ENCODE measurements at regions not wholly inside any gene's neighbourhood (a gene's known extent, or its start where the extent isn't known, plus 50 kb on each side); places are given as distances from the start of the nearest gene placed in this dataset.

DNA sequence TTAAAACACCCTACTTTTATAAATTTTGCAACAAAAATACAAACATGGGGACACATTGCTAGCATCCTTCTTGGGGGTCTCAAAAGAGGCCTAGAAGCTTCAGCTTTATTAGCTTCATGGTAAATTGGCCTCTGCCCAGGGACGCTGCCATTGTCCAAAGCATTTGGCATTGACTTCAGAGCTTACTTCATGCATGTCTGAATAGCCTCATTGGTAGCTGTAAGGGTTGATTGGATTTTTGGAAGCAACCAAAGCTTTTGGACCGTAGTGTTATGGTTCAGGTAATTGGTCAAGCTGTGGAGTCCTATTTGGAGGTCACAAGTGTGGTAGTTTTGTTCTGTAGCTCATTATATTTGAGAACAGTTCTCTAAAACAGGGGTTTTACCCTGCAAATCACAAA is 411.7 kb upstream of the SLC24A2 start:
- H3K27me3 ChIP-seq (ENCODE audit: control insufficient read depth, insufficient read depth, low read length): no peaks in the 10 kb centered on the region
- no peaks in the 10 kb centered on the region for H3K36me3 ChIP-seq (ENCODE audit: control insufficient read depth, insufficient read depth, low read length)
- no peaks in the 10 kb centered on the region; the same call in 1 of the 2 replicates for H3K9me3 ChIP-seq (ENCODE audit: control insufficient read depth, insufficient read depth, low read length)
- no peak overlapping the region for H3K27ac ChIP-seq (ENCODE audit: low read depth, low read length)
- no peak overlapping the region for H3K4me3 ChIP-seq (ENCODE audit: low read depth, low read length)
- no peak overlapping the region for H3K9ac ChIP-seq (ENCODE audit: low read depth, low read length)
- H3K4me1 ChIP-seq (ENCODE audit: control insufficient read depth, insufficient read depth, low read length): peaks cover 17% of the 10 kb centered on the region

DNA sequence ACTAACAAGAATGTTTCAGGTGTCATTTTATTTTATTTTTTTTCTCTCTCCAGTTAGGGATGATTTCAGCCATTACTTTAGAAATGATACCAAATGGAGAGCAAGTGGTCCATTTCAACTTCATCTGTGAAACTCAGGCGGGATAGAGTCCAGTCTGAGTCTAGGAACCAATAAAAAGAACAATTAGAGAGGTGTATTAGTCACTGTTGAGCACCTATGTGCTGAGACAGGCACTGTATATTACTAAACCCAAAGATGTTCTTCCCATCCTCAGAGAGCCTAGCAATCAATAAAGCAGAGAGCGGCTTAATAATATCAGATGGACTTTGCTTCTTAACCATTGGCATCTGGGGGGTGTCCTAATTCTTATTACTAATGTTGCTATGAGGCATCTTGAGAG is 410.3 kb upstream of the SLC24A2 start:
- Histone ChIP-seq H3K27ac (ENCODE audit: low read depth, low read length) (no peak overlapping the region), H3K4me3 (ENCODE audit: low read depth, low read length) (no peak overlapping the region), H3K4me1 (ENCODE audit: control insufficient read depth, insufficient read depth, low read length) (peaks cover 17% of the 10 kb centered on the region), H3K27me3 (ENCODE audit: control insufficient read depth, insufficient read depth, low read length) (no peaks in the 10 kb centered on the region), H3K36me3 (ENCODE audit: control insufficient read depth, insufficient read depth, low read length) (no peaks in the 10 kb centered on the region), H3K9ac (ENCODE audit: low read depth, low read length) (no peak overlapping the region), H3K9me3 (ENCODE audit: control insufficient read depth, insufficient read depth, low read length) (no peaks in the 10 kb centered on the region; the same call in 1 of the 2 replicates)

DNA sequence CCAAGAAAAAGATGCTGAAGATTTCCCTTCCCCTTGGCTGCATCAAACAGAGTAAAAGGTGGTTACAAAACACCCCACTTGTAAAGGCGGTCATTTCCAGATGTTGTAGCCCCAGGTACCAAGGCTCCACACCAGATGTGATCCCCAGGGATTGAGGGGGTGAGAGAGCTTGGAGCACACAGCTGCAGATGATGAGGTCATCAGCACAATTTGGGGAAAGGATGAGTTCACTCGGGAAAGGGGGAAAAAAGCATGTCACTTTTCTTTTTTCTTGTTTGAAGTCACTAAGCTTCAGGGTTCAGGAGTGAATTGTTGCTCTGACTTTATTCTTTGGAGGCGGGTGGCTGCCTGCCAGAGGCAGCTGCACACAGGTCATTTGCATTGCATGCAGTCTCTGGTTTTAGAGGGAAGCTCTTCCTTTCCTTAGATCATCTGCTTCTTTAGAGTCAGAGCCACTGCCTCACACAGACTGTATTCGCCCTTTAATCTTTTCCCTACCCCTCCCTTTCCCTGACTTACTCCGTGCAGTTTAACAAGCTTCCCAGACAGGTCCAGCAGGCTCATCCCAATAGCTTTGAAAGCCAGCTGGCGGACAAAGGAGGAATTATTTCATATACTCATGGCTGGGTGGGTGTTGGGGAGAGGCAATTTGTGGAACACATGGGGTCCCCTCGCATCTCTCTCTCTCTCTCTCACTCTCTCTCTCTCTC is 409.3 kb upstream of the SLC24A2 start:
- Histone ChIP-seq H3K4me1 (ENCODE audit: control insufficient read depth, insufficient read depth, low read length) (peaks cover 17% of the 10 kb centered on the region), H3K27me3 (ENCODE audit: control insufficient read depth, insufficient read depth, low read length) (no peaks in the 10 kb centered on the region), H3K9me3 (ENCODE audit: control insufficient read depth, insufficient read depth, low read length) (no peaks in the 10 kb centered on the region; the same call in 1 of the 2 replicates), H3K36me3 (ENCODE audit: control insufficient read depth, insufficient read depth, low read length) (no peaks in the 10 kb centered on the region), H3K4me3 (ENCODE audit: low read depth, low read length) (no peak overlapping the region), H3K9ac (ENCODE audit: low read depth, low read length) (no peak overlapping the region), H3K27ac (ENCODE audit: low read depth, low read length) (no peak overlapping the region)

DNA sequence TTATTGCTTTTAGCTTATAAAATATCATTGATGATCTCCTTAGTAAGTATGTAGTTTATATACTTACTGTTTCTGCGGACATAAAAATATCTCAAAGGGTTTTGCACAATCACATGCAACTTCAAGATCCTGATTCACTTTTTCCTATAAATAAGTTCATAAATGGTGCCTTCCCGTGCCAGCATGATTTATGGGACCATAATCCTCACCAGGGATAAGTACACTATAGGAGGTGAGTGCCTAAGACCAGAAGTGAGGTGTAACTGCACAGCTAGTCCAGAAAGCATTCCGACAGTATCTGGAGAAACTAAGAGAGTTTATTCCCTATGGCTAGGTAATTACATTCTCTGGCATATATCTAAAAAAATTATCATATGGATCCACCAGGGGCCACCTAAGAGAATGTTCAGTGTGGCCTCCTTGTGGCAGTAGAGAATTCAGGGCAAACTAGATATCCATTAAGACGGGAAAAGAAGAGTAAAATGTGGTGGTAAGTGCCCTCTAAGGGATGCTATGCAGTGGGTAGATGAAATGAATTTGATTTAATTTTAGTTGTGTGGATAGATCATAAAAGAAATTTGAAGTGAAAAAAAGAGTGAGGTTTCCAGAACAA is 402.5 kb upstream of the SLC24A2 start:
- H3K36me3 ChIP-seq (ENCODE audit: control insufficient read depth, insufficient read depth, low read length): no peaks in the 10 kb centered on the region
- H3K9me3 ChIP-seq (ENCODE audit: control insufficient read depth, insufficient read depth, low read length): no peaks in the 10 kb centered on the region; the same call in 1 of the 2 replicates

DNA sequence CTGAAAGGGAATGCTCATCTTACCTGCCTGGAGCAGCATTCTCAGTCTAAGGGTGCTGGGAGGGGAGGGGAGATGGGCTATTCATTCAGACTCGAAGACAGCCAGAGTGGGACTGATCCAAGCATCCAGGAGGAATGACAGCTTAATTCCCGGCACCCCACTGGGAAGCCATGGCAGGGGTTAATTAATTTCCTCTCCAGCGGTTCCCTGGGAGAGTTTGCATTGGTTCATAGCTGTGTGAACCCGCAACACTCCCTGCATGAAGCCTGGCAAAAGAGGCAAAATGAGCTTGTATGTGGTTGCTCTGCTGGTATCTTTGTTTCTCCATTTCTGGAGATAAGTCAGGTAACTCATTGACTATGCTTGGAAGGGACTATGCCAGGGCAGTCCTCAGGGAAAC is 401.0 kb upstream of the SLC24A2 start:
- Histone ChIP-seq H3K27me3 (ENCODE audit: control insufficient read depth, insufficient read depth, low read length) (no peaks in the 10 kb centered on the region), H3K9ac (ENCODE audit: low read depth, low read length) (no peak overlapping the region)

More for the DNA sequence above, 402.5 kb upstream of the SLC24A2 start:
- H3K4me3 ChIP-seq (ENCODE audit: low read depth, low read length): no peak overlapping the region
- H3K27me3 ChIP-seq (ENCODE audit: control insufficient read depth, insufficient read depth, low read length): no peaks in the 10 kb centered on the region
- H3K27ac ChIP-seq (ENCODE audit: low read depth, low read length): no peak overlapping the region
- H3K9ac ChIP-seq (ENCODE audit: low read depth, low read length): no peak overlapping the region
- peaks cover 14% of the 10 kb centered on the region for H3K4me1 ChIP-seq (ENCODE audit: control insufficient read depth, insufficient read depth, low read length)

DNA sequence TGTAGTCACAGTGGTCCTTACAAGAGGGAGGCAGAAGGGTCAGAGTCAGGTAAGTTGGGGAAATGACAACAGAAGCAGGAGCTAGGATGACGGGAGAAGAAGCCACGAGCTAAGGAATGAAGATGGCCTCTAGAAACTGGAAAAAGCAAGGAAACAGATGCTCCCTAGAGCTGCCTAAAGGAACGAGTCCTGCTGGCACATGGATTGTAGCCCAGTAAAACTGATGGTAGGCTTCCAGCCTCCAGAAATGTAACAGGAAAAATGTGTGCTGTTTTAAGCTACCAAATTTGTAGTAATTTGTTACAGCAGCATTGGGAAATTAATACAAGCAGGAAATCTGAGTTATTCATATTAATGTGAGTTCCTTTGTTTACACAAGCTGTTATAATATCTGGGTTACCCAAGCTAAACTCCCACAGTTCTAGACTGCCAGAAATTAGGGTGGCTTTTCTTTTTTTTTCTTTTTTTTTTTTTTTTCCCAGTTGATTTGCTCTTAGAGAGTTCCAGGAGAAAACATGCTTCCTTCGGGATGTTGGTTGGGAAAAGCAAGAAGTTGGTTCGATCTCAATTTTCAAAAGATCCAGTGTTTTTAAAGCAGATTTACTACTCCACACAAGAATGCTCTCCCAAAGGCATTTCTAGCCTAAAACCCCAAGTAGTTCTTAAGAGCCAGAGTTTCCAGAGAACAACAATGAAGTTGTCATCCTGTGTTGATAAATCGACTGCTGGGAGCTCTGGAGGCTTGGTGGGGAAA is 400.0 kb upstream of the SLC24A2 start:
- Histone ChIP-seq H3K9ac (ENCODE audit: low read depth, low read length) (no peak overlapping the region), H3K27ac (ENCODE audit: low read depth, low read length) (peak overlapping the region; percentile 51), H3K4me3 (ENCODE audit: low read depth, low read length) (no peak overlapping the region), H3K36me3 (ENCODE audit: control insufficient read depth, insufficient read depth, low read length) (no peaks in the 10 kb centered on the region), H3K9me3 (ENCODE audit: control insufficient read depth, insufficient read depth, low read length) (no peaks in the 10 kb centered on the region), H3K27me3 (ENCODE audit: control insufficient read depth, insufficient read depth, low read length) (no peaks in the 10 kb centered on the region), H3K4me1 (ENCODE audit: control insufficient read depth, insufficient read depth, low read length) (peaks cover 14% of the 10 kb centered on the region)

More for the DNA sequence above, 401.0 kb upstream of the SLC24A2 start:
- Histone ChIP-seq H3K9me3 (ENCODE audit: control insufficient read depth, insufficient read depth, low read length) (no peaks in the 10 kb centered on the region), H3K36me3 (ENCODE audit: control insufficient read depth, insufficient read depth, low read length) (no peaks in the 10 kb centered on the region), H3K27ac (ENCODE audit: low read depth, low read length) (peak overlapping the region; percentile 51), H3K4me1 (ENCODE audit: control insufficient read depth, insufficient read depth, low read length) (peaks cover 14% of the 10 kb centered on the region), H3K4me3 (ENCODE audit: low read depth, low read length) (no peak overlapping the region)

DNA sequence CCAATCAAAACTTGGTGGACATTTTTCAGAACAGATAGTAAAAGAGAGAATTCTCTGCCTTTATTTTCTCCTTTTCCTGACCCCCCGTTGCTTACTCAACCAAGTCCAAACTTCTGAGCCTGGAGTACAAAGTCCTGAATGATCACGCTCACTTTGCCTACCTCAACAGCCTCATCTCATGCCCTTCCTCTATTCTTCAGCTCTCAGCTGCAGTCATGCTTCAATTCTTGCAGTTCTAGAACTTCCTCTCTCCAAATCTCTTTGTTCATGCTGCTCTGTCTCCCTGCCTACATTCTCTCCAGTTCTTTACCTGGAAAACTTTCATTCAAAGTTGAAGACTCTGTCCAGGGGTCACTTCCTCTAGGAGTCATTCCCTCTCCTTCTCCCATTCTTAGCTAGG is 398.5 kb upstream of the SLC24A2 start:
- Histone ChIP-seq H3K36me3 (ENCODE audit: control insufficient read depth, insufficient read depth, low read length) (no peaks in the 10 kb centered on the region), H3K27ac (ENCODE audit: low read depth, low read length) (no peak overlapping the region), H3K9ac (ENCODE audit: low read depth, low read length) (no peak overlapping the region), H3K9me3 (ENCODE audit: control insufficient read depth, insufficient read depth, low read length) (no peaks in the 10 kb centered on the region), H3K27me3 (ENCODE audit: control insufficient read depth, insufficient read depth, low read length) (no peaks in the 10 kb centered on the region), H3K4me1 (ENCODE audit: control insufficient read depth, insufficient read depth, low read length) (peaks cover 14% of the 10 kb centered on the region), H3K4me3 (ENCODE audit: low read depth, low read length) (no peak overlapping the region)

DNA sequence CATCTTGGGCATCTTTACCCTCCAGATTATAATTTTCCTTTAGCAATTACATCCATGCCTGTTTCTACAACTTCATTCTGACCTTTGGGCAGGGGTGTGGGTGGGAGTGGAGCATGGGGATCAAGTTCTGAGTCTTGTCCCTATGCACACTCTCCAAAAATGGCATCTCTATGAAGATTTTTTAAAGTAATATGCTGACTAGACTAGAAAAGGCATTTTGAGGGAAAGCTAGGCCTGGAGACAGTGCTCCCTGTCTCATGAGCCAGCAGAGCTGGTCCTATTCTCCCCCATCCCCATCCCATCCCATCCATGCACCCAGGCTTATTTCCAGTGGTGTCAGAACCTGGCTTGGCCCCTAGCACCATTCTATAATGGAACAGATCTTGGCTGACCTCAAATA is 398.0 kb upstream of the SLC24A2 start:
- H3K27ac ChIP-seq (ENCODE audit: low read depth, low read length): no peak overlapping the region
- H3K4me3 ChIP-seq (ENCODE audit: low read depth, low read length): no peak overlapping the region
- peaks cover 14% of the 10 kb centered on the region for H3K4me1 ChIP-seq (ENCODE audit: control insufficient read depth, insufficient read depth, low read length)
- no peaks in the 10 kb centered on the region for H3K9me3 ChIP-seq (ENCODE audit: control insufficient read depth, insufficient read depth, low read length)
- H3K36me3 ChIP-seq (ENCODE audit: control insufficient read depth, insufficient read depth, low read length): no peaks in the 10 kb centered on the region
- no peak overlapping the region for H3K9ac ChIP-seq (ENCODE audit: low read depth, low read length)
- H3K27me3 ChIP-seq (ENCODE audit: control insufficient read depth, insufficient read depth, low read length): no peaks in the 10 kb centered on the region

DNA sequence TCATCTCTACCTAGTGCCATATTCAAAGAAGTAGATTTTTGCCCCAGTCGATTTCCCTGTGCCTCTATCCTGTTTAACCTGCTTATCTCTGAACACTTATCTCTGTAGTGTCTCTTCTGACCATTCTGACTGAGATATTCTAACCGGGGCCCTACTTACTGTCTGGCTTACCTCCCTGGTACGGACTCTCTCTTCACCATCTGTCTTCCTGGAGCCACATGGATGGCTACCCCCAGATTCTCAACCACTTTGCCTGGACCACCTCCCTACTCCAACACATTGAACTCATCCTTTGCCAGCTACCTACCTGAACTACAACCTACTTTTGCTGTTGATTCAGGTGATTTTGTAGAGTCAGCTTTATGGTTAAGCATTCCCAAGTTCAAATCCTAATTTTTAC is 397.4 kb upstream of the SLC24A2 start:
- no peaks in the 10 kb centered on the region for H3K9me3 ChIP-seq (ENCODE audit: control insufficient read depth, insufficient read depth, low read length)
- H3K9ac ChIP-seq (ENCODE audit: low read depth, low read length): no peak overlapping the region
- no peaks in the 10 kb centered on the region for H3K27me3 ChIP-seq (ENCODE audit: control insufficient read depth, insufficient read depth, low read length)
- peaks cover 14% of the 10 kb centered on the region for H3K4me1 ChIP-seq (ENCODE audit: control insufficient read depth, insufficient read depth, low read length)
- no peaks in the 10 kb centered on the region for H3K36me3 ChIP-seq (ENCODE audit: control insufficient read depth, insufficient read depth, low read length)
- no peak overlapping the region for H3K4me3 ChIP-seq (ENCODE audit: low read depth, low read length)
- H3K27ac ChIP-seq (ENCODE audit: low read depth, low read length): no peak overlapping the region

DNA sequence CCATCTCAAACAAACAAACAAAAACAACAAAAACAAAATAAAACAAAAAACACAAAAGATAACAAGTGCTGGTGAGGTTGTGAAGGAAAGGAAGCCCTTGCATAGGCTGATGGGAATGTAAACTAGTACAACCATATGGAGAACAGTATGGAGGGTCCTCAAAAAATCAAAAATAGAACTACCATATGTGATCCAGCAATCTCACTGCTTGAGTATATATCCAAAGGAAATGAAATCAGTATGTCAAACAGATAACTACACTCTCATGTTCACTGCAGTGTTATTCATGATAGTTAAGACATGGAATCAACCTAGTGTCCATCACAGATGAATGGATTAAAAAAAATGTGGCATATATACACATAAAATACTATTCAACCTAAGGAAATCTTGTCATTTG is 395.7 kb upstream of the SLC24A2 start:
- H3K4me3 ChIP-seq (ENCODE audit: low read depth, low read length): no peak overlapping the region
- H3K4me1 ChIP-seq (ENCODE audit: control insufficient read depth, insufficient read depth, low read length): peaks cover 5% of the 10 kb centered on the region
- H3K27ac ChIP-seq (ENCODE audit: low read depth, low read length): no peak overlapping the region
- H3K9me3 ChIP-seq (ENCODE audit: control insufficient read depth, insufficient read depth, low read length): no peaks in the 10 kb centered on the region
- H3K36me3 ChIP-seq (ENCODE audit: control insufficient read depth, insufficient read depth, low read length): no peaks in the 10 kb centered on the region
- H3K9ac ChIP-seq (ENCODE audit: low read depth, low read length): no peak overlapping the region
- H3K27me3 ChIP-seq (ENCODE audit: control insufficient read depth, insufficient read depth, low read length): no peaks in the 10 kb centered on the region

DNA sequence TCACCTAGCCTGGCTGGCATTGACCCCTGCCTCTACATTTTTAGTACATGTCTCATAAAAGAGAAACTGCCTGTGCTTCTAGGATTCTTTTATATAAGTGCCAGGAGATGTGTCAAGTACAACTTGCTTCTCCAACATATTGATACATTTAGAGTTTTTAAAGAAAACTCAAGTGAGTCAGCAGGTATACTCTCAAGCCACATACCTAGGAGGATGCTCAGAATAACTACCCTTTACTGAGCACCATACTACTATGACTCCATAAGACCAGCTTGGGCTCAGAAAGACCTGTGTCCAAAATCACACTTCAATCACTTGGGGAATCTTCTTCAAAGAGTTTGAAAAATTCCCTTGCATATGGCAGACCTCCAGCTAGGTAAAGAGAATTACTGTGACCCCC is 389.8 kb upstream of the SLC24A2 start:
- H3K4me3 ChIP-seq (ENCODE audit: low read depth, low read length): no peak overlapping the region
- no peak overlapping the region for H3K9ac ChIP-seq (ENCODE audit: low read depth, low read length)
- H3K4me1 ChIP-seq (ENCODE audit: control insufficient read depth, insufficient read depth, low read length): no peaks in the 10 kb centered on the region
- H3K27ac ChIP-seq (ENCODE audit: low read depth, low read length): no peak overlapping the region
- H3K9me3 ChIP-seq (ENCODE audit: control insufficient read depth, insufficient read depth, low read length): no peaks in the 10 kb centered on the region
- no peaks in the 10 kb centered on the region for H3K36me3 ChIP-seq (ENCODE audit: control insufficient read depth, insufficient read depth, low read length)
- H3K27me3 ChIP-seq (ENCODE audit: control insufficient read depth, insufficient read depth, low read length): no peaks in the 10 kb centered on the region
